ENCODE measurements at regions not wholly inside any gene's neighbourhood (a gene's known extent, or its start where the extent isn't known, plus 50 kb on each side); places are given as distances from the start of the nearest gene placed in this dataset.

GRCh38 chr10:120188950-120189349 lies 268.1 kb upstream of the PLPP4 start (continued):
- TF ChIP-seq SFPQ (IDR thresholded peaks at IDR 0.05; ENCODE audit: low read depth, low read length) (no peak), JUNB (CRISPR knock-in tag; conservative IDR thresholded peaks at IDR 0.05) (no peak), DEAF1 (CRISPR knock-in tag; IDR thresholded peaks at IDR 0.05) (no peak), MYC (IDR thresholded peaks at IDR 0.05; ENCODE audit: low read depth, low read length) (no peak), MYC (CRISPR knock-in tag; IDR thresholded peaks at IDR 0.05; ENCODE audit: borderline replicate concordance, low read depth) (no peak), TAF1 (IDR thresholded peaks at IDR 0.05; ENCODE audit: control insufficient read depth, extremely low read depth, insufficient read depth, low read length, severe bottlenecking) (no peak), TCF7L2 (IDR thresholded peaks at IDR 0.05; ENCODE audit: low read depth, low read length) (no peak), SRSF3 (IDR thresholded peaks at IDR 0.05; ENCODE audit: insufficient read depth, low read length) (no peak), ZKSCAN3 (CRISPR knock-in tag; IDR thresholded peaks at IDR 0.05) (no peak), ZNF444 (CRISPR knock-in tag; IDR thresholded peaks at IDR 0.05) (no peak), HDAC8 (tag; IDR thresholded peaks at IDR 0.05) (no peak)
- TF ChIP-seq, protein P1, sequence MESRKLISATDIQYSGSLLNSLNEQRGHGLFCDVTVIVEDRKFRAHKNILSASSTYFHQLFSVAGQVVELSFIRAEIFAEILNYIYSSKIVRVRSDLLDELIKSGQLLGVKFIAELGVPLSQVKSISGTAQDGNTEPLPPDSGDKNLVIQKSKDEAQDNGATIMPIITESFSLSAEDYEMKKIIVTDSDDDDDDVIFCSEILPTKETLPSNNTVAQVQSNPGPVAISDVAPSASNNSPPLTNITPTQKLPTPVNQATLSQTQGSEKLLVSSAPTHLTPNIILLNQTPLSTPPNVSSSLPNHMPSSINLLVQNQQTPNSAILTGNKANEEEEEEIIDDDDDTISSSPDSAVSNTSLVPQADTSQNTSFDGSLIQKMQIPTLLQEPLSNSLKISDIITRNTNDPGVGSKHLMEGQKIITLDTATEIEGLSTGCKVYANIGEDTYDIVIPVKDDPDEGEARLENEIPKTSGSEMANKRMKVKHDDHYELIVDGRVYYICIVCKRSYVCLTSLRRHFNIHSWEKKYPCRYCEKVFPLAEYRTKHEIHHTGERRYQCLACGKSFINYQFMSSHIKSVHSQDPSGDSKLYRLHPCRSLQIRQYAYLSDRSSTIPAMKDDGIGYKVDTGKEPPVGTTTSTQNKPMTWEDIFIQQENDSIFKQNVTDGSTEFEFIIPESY (CRISPR knock-in tag; IDR thresholded peaks at IDR 0.05), result no peak
